ENCODE measurements at regions not wholly inside any gene's neighbourhood (a gene's known extent, or its start where the extent isn't known, plus 50 kb on each side); places are given as distances from the start of the nearest gene placed in this dataset.

GRCh38 chr7:17560966-17561365 lies 262.5 kb downstream of the AHR start:
- Histone ChIP-seq H2AFZ (ENCODE audit: low read depth, low read length) (no peak overlapping the region), H4K20me1 (ENCODE audit: insufficient read depth, low read length) (no peaks in the 10 kb centered on the region), H3K27me3 (ENCODE audit: low read depth, low read length) (no peaks in the 10 kb centered on the region), H3K36me3 (replicated peaks; ENCODE audit: low read depth, low read length) (no peaks in the 10 kb centered on the region), H3K4me3 (ENCODE audit: low read length) (no peak overlapping the region), H3K4me2 (ENCODE audit: low read length) (no peak overlapping the region), H3K4me1 (ENCODE audit: low read length) (no peaks in the 10 kb centered on the region), H3K9ac (ENCODE audit: low read length) (no peak overlapping the region), H3K27ac (ENCODE audit: low read length) (no peak overlapping the region), H3K9me3 (ENCODE audit: insufficient read depth, low read length) (no peaks in the 10 kb centered on the region), H3K79me2 (ENCODE audit: low read length) (no peaks in the 10 kb centered on the region)
- TF ChIP-seq CTCF (IDR thresholded peaks at IDR 0.05; ENCODE audit: low read depth, low read length) (no peak), EZH2phosphoT487 (IDR thresholded peaks at IDR 0.05; ENCODE audit: low read depth) (no peak)

GRCh38 chr7:17564678-17565212 lies 266.3 kb downstream of the AHR start:
- Histone ChIP-seq H3K4me3 (ENCODE audit: low read length) (no peak overlapping the region), H3K27me3 (ENCODE audit: low read depth, low read length) (no peaks in the 10 kb centered on the region), H3K4me1 (ENCODE audit: low read length) (no peaks in the 10 kb centered on the region), H3K79me2 (ENCODE audit: low read length) (no peaks in the 10 kb centered on the region), H3K36me3 (replicated peaks; ENCODE audit: low read depth, low read length) (no peaks in the 10 kb centered on the region), H3K4me2 (ENCODE audit: low read length) (no peak overlapping the region), H4K20me1 (ENCODE audit: insufficient read depth, low read length) (no peaks in the 10 kb centered on the region), H3K9ac (ENCODE audit: low read length) (no peak overlapping the region), H3K9me3 (ENCODE audit: insufficient read depth, low read length) (no peaks in the 10 kb centered on the region), H3K27ac (ENCODE audit: low read length) (no peak overlapping the region), H2AFZ (ENCODE audit: low read depth, low read length) (no peak overlapping the region)
- TF ChIP-seq CTCF (IDR thresholded peaks at IDR 0.05; ENCODE audit: low read depth, low read length) (no peak), EZH2phosphoT487 (IDR thresholded peaks at IDR 0.05; ENCODE audit: low read depth) (no peak)

GRCh38 chr7:17580141-17580540 lies 281.7 kb downstream of the AHR start:
- Histone ChIP-seq H3K27me3 (ENCODE audit: low read depth, low read length) (no peaks in the 10 kb centered on the region; the same call in 1 of the 2 replicates), H3K36me3 (replicated peaks; ENCODE audit: low read depth, low read length) (no peaks in the 10 kb centered on the region), H3K4me2 (ENCODE audit: low read length) (no peak overlapping the region), H3K79me2 (ENCODE audit: low read length) (no peaks in the 10 kb centered on the region), H3K9ac (ENCODE audit: low read length) (no peak overlapping the region), H3K27ac (ENCODE audit: low read length) (no peak overlapping the region), H3K9me3 (ENCODE audit: insufficient read depth, low read length) (no peaks in the 10 kb centered on the region), H4K20me1 (ENCODE audit: insufficient read depth, low read length) (no peaks in the 10 kb centered on the region), H3K4me3 (ENCODE audit: low read length) (no peak overlapping the region), H2AFZ (ENCODE audit: low read depth, low read length) (no peak overlapping the region), H3K4me1 (ENCODE audit: low read length) (no peaks in the 10 kb centered on the region)
- no peak for TF ChIP-seq EZH2phosphoT487 (IDR thresholded peaks at IDR 0.05; ENCODE audit: low read depth)
- TF ChIP-seq CTCF (IDR thresholded peaks at IDR 0.05; ENCODE audit: low read depth, low read length): no peak

- TF ChIP-seq CTCF (IDR thresholded peaks at IDR 0.05; ENCODE audit: low read depth, low read length) (no peak), EZH2phosphoT487 (IDR thresholded peaks at IDR 0.05; ENCODE audit: low read depth) (no peak)
- no peak overlapping the region for H3K9ac ChIP-seq (ENCODE audit: low read length)
- no peaks in the 10 kb centered on the region for H3K79me2 ChIP-seq (ENCODE audit: low read length)
- H3K36me3 ChIP-seq (replicated peaks; ENCODE audit: low read depth, low read length): no peaks in the 10 kb centered on the region
- H3K9me3 ChIP-seq (ENCODE audit: insufficient read depth, low read length): no peaks in the 10 kb centered on the region
- no peak overlapping the region for H3K4me2 ChIP-seq (ENCODE audit: low read length)
- H2AFZ ChIP-seq (ENCODE audit: low read depth, low read length): no peak overlapping the region
- no peak overlapping the region for H3K27ac ChIP-seq (ENCODE audit: low read length)
- no peaks in the 10 kb centered on the region for H3K4me1 ChIP-seq (ENCODE audit: low read length)
- no peaks in the 10 kb centered on the region; the same call in 1 of the 2 replicates for H3K27me3 ChIP-seq (ENCODE audit: low read depth, low read length)
- no peaks in the 10 kb centered on the region for H4K20me1 ChIP-seq (ENCODE audit: insufficient read depth, low read length)
- H3K4me3 ChIP-seq (ENCODE audit: low read length): no peak overlapping the region
These were observed 282.4 kb downstream of the AHR start for GRCh38 chr7:17580856-17581255.
